D341Med (cell line): ENCODE measurements at regions not wholly inside any gene's neighbourhood (a gene's known extent, or its start where the extent isn't known, plus 50 kb on each side); places are given as distances from the start of the nearest gene placed in this dataset.
A peak's percentile ranks its signal among the peaks of the same experiment; 100 is the strongest.

Experiments used
- DNase-seq: peaks from one replicate; pipeline ENCODE4 v3.0.0; 2012; ENCODE audit warnings: low spot score

DNA sequence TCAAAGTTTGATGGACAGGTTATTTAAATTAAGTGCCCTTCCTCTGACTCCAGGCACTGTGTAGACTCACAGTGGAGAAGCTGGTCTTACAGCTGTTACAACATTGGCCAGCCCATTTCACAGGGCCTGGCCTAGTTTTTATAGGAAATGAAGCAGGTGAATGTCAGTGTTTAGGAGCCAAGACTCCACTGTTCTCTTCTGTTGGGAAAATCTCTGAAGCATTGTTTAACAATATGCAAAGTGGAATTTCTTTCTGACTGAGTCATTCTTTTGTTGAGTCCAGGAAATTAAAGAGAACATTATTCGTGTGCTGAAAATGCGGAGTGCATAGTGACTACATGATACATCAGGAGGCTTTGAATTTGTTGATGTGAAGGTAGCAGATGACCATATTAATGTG, 64.7 kb downstream of the ARRDC4 start:
- no peak for DNase-seq

DNA sequence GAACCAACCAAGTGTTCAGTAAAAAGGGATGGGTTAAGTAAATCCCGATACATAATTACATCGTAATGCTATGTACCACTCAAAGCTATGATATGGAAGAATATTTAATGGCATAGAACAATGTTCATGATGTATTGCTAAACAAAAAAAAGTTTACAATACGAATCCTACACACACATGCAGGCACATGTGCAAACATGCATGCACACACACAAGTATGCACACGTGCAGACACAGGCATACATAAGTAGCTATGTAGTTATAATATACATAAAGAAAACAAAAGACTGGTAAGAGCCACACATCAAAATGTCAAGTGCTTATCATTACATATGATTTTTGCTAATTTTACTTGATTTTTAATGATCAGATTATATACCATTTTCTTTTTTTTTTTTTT, 74.2 kb downstream of the ARRDC4 start:
- no peak for DNase-seq

DNA sequence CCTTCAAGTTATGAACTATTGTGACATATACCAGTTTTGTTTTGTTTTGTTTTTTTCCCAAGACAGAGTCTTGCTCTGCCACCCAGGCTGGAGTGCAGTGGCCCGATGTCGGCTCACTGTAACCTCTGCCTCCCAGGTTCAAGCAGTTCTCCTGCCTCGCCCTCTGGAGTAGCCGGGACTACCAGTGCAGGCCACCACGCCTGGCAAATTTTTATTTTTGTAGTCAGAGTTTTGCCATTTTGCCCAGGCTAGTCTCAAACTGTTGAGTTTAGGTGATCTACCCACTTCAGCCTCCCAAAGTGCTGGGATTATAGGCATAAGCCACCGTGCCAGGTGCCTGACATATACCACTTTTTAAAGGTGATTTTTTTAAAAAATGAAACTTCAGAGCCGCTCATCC, 74.6 kb downstream of the ARRDC4 start:
- no peak for DNase-seq

DNA sequence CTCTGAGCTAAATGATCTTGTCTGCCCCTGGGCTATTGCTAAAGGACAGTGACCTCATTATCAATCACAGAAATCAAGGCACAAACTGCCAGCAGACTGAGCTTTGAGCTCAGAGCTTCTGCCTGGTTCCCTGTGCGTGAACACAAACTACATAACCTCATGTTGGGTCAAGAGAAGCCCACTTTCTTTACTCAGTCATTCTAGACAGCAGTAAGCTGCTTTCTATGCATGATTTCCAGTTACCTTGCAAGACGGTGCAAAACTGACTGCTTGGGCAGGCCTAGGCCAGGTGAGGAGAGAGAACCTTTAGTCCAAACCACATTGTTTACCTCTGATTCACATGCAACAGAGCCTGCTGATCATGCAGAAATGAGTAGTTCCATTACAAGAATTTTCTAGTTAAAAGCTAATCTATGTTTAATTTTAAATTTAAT, 75.1 kb downstream of the ARRDC4 start:
- no peak for DNase-seq

GRCh38 chr15:98039596-98039995, 79.1 kb downstream of the ARRDC4 start:
- no peak for DNase-seq

DNA sequence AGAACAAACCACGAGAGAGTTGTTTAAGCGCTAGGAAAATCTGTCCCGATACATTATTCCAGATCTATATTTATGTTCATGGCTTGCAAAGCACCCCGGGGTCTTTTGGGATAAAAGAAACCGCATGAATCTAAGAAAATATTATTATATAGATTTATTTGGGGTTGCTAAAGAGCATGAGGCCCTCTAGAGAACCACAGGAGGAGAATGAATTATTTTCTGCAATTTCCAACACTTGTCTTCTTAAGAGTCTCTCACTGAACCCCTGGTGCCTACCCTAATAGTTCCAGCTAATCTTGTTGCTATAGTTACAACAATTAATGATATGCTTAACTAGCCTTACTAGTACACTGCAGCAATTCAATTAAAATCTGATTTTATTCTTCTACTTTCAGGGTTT, 79.6 kb downstream of the ARRDC4 start:
- DNase-seq: no peak

DNA sequence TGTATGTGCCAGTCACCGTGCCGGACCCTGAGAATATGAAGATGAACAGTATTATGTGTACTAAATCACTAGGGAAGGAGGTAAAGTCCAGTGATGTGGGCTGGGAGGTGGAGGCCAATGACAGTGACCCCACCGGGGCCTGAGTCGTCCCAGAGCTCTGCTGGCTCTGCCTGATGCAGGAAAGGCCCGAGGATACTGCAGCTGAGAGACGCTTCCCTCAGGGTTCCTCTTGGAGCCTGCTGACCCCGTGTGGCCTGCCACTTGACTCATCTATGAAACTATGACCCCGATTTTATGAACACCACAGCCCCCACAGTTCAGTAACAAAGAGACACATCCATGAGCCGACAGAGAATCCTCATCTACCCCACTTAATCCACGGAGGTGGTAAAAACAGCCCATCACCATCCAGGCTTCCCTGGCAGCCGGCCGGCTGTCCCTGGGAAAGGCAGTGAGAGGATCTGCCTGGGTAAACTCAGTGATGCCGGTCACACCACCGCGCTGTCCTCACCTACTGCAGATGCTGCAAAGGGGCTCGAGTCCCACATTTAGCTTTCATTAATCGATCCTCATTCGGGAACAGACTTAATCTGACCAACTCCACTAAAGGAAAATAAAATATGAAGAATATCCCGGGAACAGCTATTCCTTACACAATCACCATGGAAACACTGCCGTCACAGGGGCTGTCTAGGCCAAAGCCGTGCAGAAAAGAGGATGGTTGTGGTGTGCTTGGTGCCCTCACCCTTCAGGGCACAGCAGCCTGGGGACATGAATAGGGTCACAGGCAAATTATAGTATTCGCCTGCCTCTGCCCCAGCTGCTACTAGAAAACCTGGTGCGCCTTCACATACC, 82.9 kb downstream of the ARRDC4 start:
- no peak for DNase-seq

DNA sequence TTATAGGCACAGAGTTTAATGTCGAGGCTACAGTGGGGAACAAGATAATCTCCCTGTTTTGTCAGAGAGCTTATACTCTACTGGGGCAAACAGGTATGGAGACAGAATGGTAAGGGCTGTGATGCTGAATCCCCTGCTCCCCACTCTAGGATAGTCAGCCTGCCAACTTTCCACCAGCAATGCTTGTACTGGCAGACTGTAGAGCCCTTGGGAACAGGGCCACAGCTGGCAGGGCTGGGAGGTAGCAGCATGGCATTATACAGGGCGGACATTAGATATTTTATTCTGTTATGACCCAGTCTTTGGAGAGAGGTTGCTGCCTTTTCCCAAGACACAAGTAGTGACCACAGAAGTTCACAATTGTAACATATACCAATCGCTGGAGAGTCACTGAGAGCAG, 91.2 kb downstream of the ARRDC4 start:
- no peak for DNase-seq

DNA sequence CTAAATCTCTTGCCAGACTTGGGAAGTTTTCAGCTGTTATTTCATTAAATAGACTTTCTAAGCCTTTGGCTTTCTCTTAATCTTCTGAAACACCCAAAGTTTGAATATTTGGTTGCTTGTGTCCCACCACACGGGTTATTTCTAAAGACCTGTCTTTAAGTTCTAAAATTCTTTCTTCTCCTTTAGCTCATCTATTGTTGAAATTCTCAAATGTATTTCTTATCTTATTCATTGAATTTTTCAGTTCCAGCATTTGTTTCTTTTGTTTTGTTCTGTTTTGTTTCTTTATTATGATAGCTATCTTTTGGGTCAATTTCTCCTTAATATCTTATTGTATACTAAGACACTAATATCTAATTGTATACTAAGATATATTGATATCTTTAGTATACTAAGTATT, 97.0 kb downstream of the ARRDC4 start:
- DNase-seq: no peak

GRCh38 chr15:98062869-98063268, 102.4 kb downstream of the ARRDC4 start:
- DNase-seq: no peak

- DNase-seq: no peak
These were observed 102.8 kb downstream of the ARRDC4 start for GRCh38 chr15:98063315-98063714.

DNA sequence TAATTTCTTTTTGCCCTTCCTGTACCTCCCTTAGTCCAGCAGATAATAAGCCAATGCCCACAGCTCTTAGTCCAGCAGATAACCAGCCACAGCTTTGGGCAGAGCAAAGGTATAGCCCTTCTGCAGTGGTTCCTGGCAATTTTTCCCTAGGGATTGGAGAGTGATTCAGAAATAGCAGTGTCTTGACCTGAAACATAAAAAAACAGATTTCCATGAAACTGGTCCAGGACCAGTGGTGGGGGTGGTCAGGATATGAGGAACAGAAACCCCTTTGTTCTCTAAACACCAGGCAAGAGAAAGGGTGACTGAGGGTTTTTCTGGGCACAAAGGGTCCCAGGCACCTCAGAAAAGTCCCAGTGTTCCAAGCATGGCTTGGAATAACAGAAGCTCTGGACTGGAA, 103.4 kb downstream of the ARRDC4 start:
- DNase-seq: no peak

DNA sequence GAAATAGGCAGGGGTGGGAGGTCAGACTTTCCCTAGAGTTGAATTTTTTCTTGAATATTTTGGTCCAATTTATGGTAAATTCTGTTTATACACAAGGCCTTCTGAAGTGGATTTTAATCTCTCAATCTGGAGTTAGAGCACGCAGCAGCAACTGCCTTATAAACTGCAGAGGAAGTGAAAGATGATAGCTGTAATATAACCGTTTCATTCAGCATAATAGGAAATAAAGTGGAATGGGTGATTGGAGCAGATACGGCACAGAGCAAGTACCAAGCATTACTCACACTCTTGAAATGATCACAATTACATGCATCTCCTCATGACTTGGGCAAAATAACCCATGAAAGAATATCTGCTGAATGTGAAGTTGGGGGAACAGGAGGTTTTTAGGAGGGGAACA, 106.8 kb downstream of the ARRDC4 start:
- no peak for DNase-seq

DNA sequence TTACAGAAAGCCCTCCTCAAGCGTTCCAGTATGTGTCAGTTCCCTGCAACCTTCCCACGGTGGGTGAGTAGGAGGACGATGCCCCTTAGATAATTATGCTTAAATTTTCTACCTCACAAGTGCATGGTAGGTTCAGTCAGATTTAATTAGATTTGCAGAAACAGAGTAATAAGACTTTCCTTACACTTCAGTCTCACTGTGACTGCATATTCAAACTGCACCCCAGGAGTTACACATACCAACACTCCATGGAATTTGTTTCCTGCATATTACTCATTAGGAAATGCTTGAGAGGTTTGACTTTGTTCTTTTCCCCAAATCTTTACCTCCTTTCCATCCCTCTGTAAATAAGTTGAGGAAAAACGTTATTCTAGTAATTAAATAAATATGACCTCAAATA, 108.8 kb downstream of the ARRDC4 start:
- no peak for DNase-seq

DNA sequence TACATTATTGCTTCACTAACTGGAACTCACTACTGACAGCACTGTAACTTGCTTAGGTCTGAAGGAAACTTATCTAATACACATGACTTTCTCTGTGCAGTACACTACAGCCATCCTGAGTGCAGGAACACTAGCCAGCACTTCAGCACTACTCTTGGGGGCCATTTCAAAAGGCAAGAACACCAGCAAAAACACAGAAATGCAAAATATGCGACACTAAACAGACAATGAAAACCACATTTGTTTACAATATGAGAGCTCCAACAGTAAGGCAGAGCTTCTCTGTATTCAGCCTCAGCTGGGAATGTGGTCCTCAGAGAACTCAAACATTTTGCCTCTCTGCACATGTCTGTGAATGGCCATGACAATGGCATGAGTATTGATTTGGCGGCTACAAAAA, 109.6 kb downstream of the ARRDC4 start:
- DNase-seq: no peak

- no peak for DNase-seq
These were observed 111.3 kb downstream of the ARRDC4 start for GRCh38 chr15:98071786-98072185.

- DNase-seq: no peak
These were observed 114.9 kb downstream of the ARRDC4 start for GRCh38 chr15:98075441-98075840.

DNA sequence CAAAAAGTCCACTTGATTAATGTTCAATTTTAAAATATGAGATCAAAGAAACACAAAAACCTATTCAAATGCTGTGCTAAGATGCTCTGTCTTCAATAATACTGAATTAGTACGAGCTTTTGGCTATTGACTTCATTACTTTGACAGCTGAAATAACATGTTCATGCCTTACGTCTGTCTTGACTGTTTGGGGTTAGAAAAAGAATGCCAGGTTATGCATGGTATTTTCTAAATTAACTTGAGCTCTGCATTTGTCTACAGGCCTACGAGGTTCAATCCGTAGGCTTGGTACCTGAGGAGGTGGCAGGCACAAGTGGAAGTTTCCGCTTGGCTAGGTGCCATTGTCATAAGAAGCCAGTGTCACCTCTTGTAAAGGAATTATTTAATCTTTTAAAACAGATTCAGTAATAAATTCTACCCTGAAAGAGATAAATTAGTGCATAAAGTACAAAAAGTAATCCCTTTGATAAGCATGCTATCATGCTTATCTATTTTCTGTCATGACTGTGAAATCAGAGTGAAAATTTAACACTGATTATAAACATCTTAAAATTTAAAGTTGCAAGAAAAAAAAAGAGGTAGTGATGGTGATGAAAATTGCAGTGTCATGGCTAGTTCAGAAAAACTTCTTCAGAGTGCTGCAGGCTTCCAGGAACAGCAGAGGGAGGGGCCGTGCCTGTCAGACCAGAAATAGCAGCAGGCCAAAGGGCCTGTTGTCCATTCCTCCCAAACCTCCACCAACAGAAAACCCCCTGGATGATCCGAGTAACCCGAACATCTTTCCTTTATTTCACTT, 115.7 kb downstream of the ARRDC4 start:
- DNase-seq: no peak

GRCh38 chr15:98077186-98077585, 116.7 kb downstream of the ARRDC4 start:
- no peak for DNase-seq

DNA sequence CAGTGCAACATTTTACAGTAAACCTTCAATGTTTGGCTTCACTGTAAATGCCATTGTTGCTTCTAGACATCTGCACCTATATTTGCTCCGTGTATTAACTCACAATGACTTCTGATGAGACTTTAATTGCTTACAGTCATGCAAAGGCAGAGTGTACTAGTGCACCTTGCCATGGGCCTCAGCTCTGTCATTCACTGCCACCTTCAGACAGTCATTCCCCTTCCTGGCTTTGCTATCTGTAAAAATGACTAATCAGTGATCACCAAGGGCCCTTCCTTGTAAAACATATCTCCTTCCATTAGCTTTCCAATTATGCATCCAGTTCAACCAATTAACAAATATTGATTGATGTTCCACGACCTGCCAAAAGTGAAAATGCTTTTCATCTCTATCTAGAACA, 120.3 kb downstream of the ARRDC4 start:
- DNase-seq: no peak

GRCh38 chr15:98083203-98083910, 122.9 kb downstream of the ARRDC4 start:
- no peak for DNase-seq

GRCh38 chr15:98085003-98085639, 124.6 kb downstream of the ARRDC4 start:
- DNase-seq: peak; percentile 32
